Lower leg skin (tissue), 3 donors: ENCODE measurements at regions not wholly inside any gene's neighbourhood (a gene's known extent, or its start where the extent isn't known, plus 50 kb on each side); places are given as distances from the start of the nearest gene placed in this dataset.

Source experiments
- POLR2A ChIP-seq, 2 donors: fragments of 450-650 bp; IDR thresholded peaks; one replicate each; pipeline ENCODE4 v1.6.1; 2016 to 2017; ENCODE audit warnings: antibody characterized with exemption in 2 of 2, mild to moderate bottlenecking in 1 of 2, moderate library complexity in 1 of 2
- TF ChIP-seq, protein P1 (sequence below), 3 donors: fragments of 450-650 bp; IDR thresholded peaks; one replicate each; pipeline ENCODE4 v1.5.1; 2016; ENCODE audit warnings: antibody characterized with exemption in 3 of 3, mild to moderate bottlenecking in 3 of 3, moderate library complexity in 2 of 3

DNA sequence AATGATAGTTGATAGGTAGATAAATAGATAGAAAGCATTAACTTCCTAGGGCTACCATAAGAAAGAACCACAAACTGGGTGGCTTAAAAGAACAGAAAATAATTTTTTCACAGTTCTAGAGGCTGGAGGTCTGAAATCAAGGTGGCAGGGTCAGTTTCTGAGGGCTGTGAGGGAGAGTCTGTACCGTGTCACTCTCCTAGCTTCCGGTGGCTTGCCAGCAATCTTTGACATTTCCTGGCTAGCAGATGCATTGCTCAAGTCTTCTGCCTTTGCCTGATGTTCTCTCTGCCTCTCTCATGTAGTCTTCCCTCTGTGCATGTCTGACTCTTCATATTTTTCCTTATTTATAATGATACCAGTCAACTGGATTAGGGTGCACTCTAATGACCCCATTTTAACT lies 1132.7 kb downstream of the CDH9 start:
- TF ChIP-seq, protein P1, sequence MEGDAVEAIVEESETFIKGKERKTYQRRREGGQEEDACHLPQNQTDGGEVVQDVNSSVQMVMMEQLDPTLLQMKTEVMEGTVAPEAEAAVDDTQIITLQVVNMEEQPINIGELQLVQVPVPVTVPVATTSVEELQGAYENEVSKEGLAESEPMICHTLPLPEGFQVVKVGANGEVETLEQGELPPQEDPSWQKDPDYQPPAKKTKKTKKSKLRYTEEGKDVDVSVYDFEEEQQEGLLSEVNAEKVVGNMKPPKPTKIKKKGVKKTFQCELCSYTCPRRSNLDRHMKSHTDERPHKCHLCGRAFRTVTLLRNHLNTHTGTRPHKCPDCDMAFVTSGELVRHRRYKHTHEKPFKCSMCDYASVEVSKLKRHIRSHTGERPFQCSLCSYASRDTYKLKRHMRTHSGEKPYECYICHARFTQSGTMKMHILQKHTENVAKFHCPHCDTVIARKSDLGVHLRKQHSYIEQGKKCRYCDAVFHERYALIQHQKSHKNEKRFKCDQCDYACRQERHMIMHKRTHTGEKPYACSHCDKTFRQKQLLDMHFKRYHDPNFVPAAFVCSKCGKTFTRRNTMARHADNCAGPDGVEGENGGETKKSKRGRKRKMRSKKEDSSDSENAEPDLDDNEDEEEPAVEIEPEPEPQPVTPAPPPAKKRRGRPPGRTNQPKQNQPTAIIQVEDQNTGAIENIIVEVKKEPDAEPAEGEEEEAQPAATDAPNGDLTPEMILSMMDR (IDR thresholded peaks at IDR 0.05): no peak
- TF ChIP-seq POLR2A (IDR thresholded peaks at IDR 0.05): no peak
